HG03571 (cell line): ENCODE measurements at regions not wholly inside any gene's neighbourhood (a gene's known extent, or its start where the extent isn't known, plus 50 kb on each side); places are given as distances from the start of the nearest gene placed in this dataset.
"Not testable (repeated sequence)": the region's sequence is repeated elsewhere in the genome, so short reads cannot be mapped to it uniquely, and the experiment has no call there.

Source experiments
- ATAC-seq: cut with Tn5 transposase; IDR thresholded peaks from one replicate; pipeline ENCODE4 v1.9.1; 2021; ENCODE audit not compliant: unreplicated experiment

GRCh38 chr1:95518310-95518709, 284.3 kb downstream of the RWDD3 start:
- ATAC-seq = no peak

- ATAC-seq = no peak
Measured at GRCh38 chr1:95520390-95520789, 286.4 kb downstream of the RWDD3 start.

GRCh38 chr1:95532335-95532734, 298.3 kb downstream of the RWDD3 start:
- ATAC-seq = no peak

- ATAC-seq = no peak
Measured at GRCh38 chr1:95534985-95535384, 301.0 kb downstream of the RWDD3 start.

- ATAC-seq = no peak
Measured at GRCh38 chr1:95535614-95536013, 301.6 kb downstream of the RWDD3 start.

GRCh38 chr1:95536501-95536900, 302.5 kb downstream of the RWDD3 start:
- ATAC-seq = no peak

- ATAC-seq = no peak
Measured at GRCh38 chr1:95537176-95537575, 303.2 kb downstream of the RWDD3 start.

GRCh38 chr1:95538242-95538641, 304.2 kb downstream of the RWDD3 start:
- not testable (repeated sequence) for ATAC-seq

- no peak for ATAC-seq
Measured at GRCh38 chr1:95542936-95543335, 308.9 kb downstream of the RWDD3 start.

GRCh38 chr1:95547005-95547404, 313.0 kb downstream of the RWDD3 start:
- ATAC-seq = no peak

- ATAC-seq = no peak
Measured at GRCh38 chr1:95548211-95548610, 314.2 kb downstream of the RWDD3 start.

- ATAC-seq = no peak
Measured at GRCh38 chr1:95551201-95551600, 317.2 kb downstream of the RWDD3 start.

- no peak for ATAC-seq
Measured at GRCh38 chr1:95553595-95553994, 319.6 kb downstream of the RWDD3 start.

- ATAC-seq = no peak
Measured at GRCh38 chr1:95554408-95554807, 320.4 kb downstream of the RWDD3 start.

GRCh38 chr1:95558791-95559190, 324.8 kb downstream of the RWDD3 start:
- no peak for ATAC-seq

- ATAC-seq = no peak
Measured at GRCh38 chr1:95561346-95561745, 327.3 kb downstream of the RWDD3 start.

- ATAC-seq = no peak
Measured at GRCh38 chr1:95562230-95562629, 328.2 kb downstream of the RWDD3 start.

- no peak for ATAC-seq
Measured at GRCh38 chr1:95572002-95572401, 338.0 kb downstream of the RWDD3 start.

GRCh38 chr1:95572962-95573361, 339.0 kb downstream of the RWDD3 start:
- ATAC-seq = no peak

- ATAC-seq = no peak
Measured at GRCh38 chr1:95575291-95575690, 341.3 kb downstream of the RWDD3 start.

- no peak for ATAC-seq
Measured at GRCh38 chr1:95578462-95578861, 344.5 kb downstream of the RWDD3 start.

GRCh38 chr1:95582191-95582590, 348.2 kb downstream of the RWDD3 start:
- ATAC-seq = no peak

- ATAC-seq = no peak
Measured at GRCh38 chr1:95582746-95583145, 348.7 kb downstream of the RWDD3 start.

GRCh38 chr1:95583661-95584210, 349.7 kb downstream of the RWDD3 start:
- no peak for ATAC-seq
